PC-9 (cell line): ENCODE measurements at regions not wholly inside any gene's neighbourhood (a gene's known extent, or its start where the extent isn't known, plus 50 kb on each side); places are given as distances from the start of the nearest gene placed in this dataset.

Experiments
- EZH2 ChIP-seq: fragments of 200-600 bp; sonication (generic); IDR thresholded peaks from 2 replicates; pipeline ENCODE4 v1.8.0; 2017; ENCODE audit warnings: antibody characterized with exemption, low read depth
- TF ChIP-seq, protein P1 (sequence below): fragments of 200-600 bp; sonication (generic); conservative IDR thresholded peaks from 2 replicates; pipeline ENCODE4 v1.6.1; 2017; ENCODE audit warnings: mixed run types, antibody characterized with exemption, mild to moderate bottlenecking, moderate library complexity

DNA sequence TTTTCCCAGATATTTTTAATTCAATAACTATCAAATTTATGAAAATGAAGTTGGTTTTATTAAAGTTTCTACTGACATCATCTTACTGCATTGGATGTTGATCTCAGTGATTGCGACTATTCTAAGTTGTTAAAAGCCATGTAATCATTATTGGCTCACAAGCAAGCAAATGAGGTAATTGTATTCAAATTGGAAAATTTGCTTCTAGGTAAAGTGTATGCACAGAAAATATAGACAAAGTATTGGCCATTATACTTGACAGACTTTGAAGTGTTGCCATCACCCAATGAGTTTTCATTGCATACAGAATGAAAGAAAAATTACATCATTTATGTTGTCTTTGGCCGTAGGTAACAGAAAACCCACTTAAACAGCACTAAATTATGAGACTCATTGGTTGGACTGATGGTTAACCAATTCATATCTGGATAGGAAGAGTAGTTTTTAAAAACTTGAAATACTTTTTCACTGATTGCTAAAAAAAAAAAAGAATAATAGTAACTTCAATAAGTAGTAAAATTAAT lies 299.2 kb downstream of the USP25 start:
- TF ChIP-seq, protein P1, sequence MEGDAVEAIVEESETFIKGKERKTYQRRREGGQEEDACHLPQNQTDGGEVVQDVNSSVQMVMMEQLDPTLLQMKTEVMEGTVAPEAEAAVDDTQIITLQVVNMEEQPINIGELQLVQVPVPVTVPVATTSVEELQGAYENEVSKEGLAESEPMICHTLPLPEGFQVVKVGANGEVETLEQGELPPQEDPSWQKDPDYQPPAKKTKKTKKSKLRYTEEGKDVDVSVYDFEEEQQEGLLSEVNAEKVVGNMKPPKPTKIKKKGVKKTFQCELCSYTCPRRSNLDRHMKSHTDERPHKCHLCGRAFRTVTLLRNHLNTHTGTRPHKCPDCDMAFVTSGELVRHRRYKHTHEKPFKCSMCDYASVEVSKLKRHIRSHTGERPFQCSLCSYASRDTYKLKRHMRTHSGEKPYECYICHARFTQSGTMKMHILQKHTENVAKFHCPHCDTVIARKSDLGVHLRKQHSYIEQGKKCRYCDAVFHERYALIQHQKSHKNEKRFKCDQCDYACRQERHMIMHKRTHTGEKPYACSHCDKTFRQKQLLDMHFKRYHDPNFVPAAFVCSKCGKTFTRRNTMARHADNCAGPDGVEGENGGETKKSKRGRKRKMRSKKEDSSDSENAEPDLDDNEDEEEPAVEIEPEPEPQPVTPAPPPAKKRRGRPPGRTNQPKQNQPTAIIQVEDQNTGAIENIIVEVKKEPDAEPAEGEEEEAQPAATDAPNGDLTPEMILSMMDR: no peak
- TF ChIP-seq EZH2: no peak
